PC-3 (cell line): ENCODE measurements at regions not wholly inside any gene's neighbourhood (a gene's known extent, or its start where the extent isn't known, plus 50 kb on each side); places are given as distances from the start of the nearest gene placed in this dataset.

Source experiments
- CTCF ChIP-seq: fragments of 300-600 bp; sonication (generic); conservative IDR thresholded peaks from 2 replicates; pipeline ENCODE4 v1.5.1; 2017; ENCODE audit warnings: antibody characterized with exemption, low read depth, mild to moderate bottlenecking, low read length
- EZH2 ChIP-seq: fragments of 300-600 bp; sonication (generic); IDR thresholded peaks from one replicate; pipeline ENCODE4 v1.6.1; 2017; ENCODE audit warnings: antibody characterized with exemption, mild to moderate bottlenecking, low read length; ENCODE audit not compliant: unreplicated experiment
- EZH2phosphoT487 ChIP-seq: fragments of 300-600 bp; sonication (generic); IDR thresholded peaks from 2 replicates; pipeline ENCODE4 v1.6.1; 2018; ENCODE audit warnings: mild to moderate bottlenecking, antibody characterized with exemption, low read length, borderline replicate concordance

- TF ChIP-seq CTCF (no peak), EZH2 (no peak), EZH2phosphoT487 (no peak)
These were observed 476.2 kb upstream of the POU3F2 start for GRCh38 chr6:98358173-98358572.
